ENCODE measurements at regions not wholly inside any gene's neighbourhood (a gene's known extent, or its start where the extent isn't known, plus 50 kb on each side); places are given as distances from the start of the nearest gene placed in this dataset.

GRCh38 chr6:22236626-22237414 lies 60.0 kb downstream of the PRL start:
- DNase-seq, result no peak
